G401 (cell line): ENCODE measurements at regions not wholly inside any gene's neighbourhood (a gene's known extent, or its start where the extent isn't known, plus 50 kb on each side); places are given as distances from the start of the nearest gene placed in this dataset.

Experiments
- DNase-seq: peaks from one replicate; pipeline ENCODE4 v3.0.0-alpha.2; 2015; ENCODE audit warnings: low spot score
- in situ Hi-C: cut with HindIII; loops from 2 replicates; pipeline ENCODE4 v1.10.0; 2016; ENCODE audit warnings: low sequenced_read_pairs, mixed read lengths

GRCh38 chr6:8278562-8278961 is 156.8 kb downstream of the SLC35B3 start:
- in situ Hi-C loops: no loop called here
- DNase-seq: no peak

- no peak for DNase-seq
- in situ Hi-C loops: no loop called here
Observed at GRCh38 chr6:8277769-8278168, 157.6 kb downstream of the SLC35B3 start.

- in situ Hi-C loops: no loop called here
- no peak for DNase-seq
Observed at GRCh38 chr6:8276148-8276547, 159.2 kb downstream of the SLC35B3 start.

- no peak for DNase-seq
Observed at GRCh38 chr6:8275667-8276066, 159.7 kb downstream of the SLC35B3 start.

GRCh38 chr6:8274226-8274625 is 161.1 kb downstream of the SLC35B3 start:
- no peak for DNase-seq
- in situ Hi-C loops: no loop called here

More at GRCh38 chr6:8275667-8276066, 159.7 kb downstream of the SLC35B3 start:
- in situ Hi-C loops: no loop called here

- in situ Hi-C loops: no loop called here
- DNase-seq: no peak
Observed at GRCh38 chr6:8269872-8270454, 165.4 kb downstream of the SLC35B3 start.

GRCh38 chr6:8269094-8269493 is 166.3 kb downstream of the SLC35B3 start:
- in situ Hi-C loops: no loop called here
- no peak for DNase-seq

- no peak for DNase-seq
- in situ Hi-C loops: no loop called here
Observed at GRCh38 chr6:8268606-8269005, 166.3 kb upstream of the EEF1E1 start.

- DNase-seq: no peak
- in situ Hi-C loops: no loop called here
Observed at GRCh38 chr6:8268156-8268555, 165.8 kb upstream of the EEF1E1 start.

GRCh38 chr6:8260610-8261009 is 158.3 kb upstream of the EEF1E1 start:
- DNase-seq: no peak
- in situ Hi-C loops: no loop called here

- no peak for DNase-seq
- in situ Hi-C loops: no loop called here
Observed at GRCh38 chr6:8246403-8246802, 144.1 kb upstream of the EEF1E1 start.

- no peak for DNase-seq
- in situ Hi-C loops: no loop called here
Observed at GRCh38 chr6:8245726-8246125, 143.4 kb upstream of the EEF1E1 start.

GRCh38 chr6:8243475-8243874 is 141.1 kb upstream of the EEF1E1 start:
- in situ Hi-C loops: no loop called here
- no peak for DNase-seq

GRCh38 chr6:8242885-8243284 is 140.5 kb upstream of the EEF1E1 start:
- DNase-seq: no peak
- in situ Hi-C loops: no loop called here

GRCh38 chr6:8240301-8240700 is 138.0 kb upstream of the EEF1E1 start:
- no peak for DNase-seq
- in situ Hi-C loops: no loop called here

GRCh38 chr6:8238773-8239683 is 136.7 kb upstream of the EEF1E1 start:
- in situ Hi-C loops: no loop called here
- no peak for DNase-seq

GRCh38 chr6:8237668-8238067 is 135.3 kb upstream of the EEF1E1 start:
- DNase-seq: no peak
- in situ Hi-C loops: no loop called here

- no peak for DNase-seq
- in situ Hi-C loops: no loop called here
Observed at GRCh38 chr6:8236956-8237355, 134.6 kb upstream of the EEF1E1 start.

GRCh38 chr6:8234321-8234720 is 132.0 kb upstream of the EEF1E1 start:
- DNase-seq: no peak
- in situ Hi-C loops: no loop called here

- DNase-seq: no peak
- in situ Hi-C loops: no loop called here
Observed at GRCh38 chr6:8231956-8232355, 129.6 kb upstream of the EEF1E1 start.
